CD4-positive, alpha-beta T cell (primary cell): ENCODE measurements at regions not wholly inside any gene's neighbourhood (a gene's known extent, or its start where the extent isn't known, plus 50 kb on each side); places are given as distances from the start of the nearest gene placed in this dataset.

Source experiments
- ATAC-seq: fragments of 200-7000 bp; cut with Tn5 transposase; one replicate; pipeline ENCODE4 v1.10.0; 2022; ENCODE audit warnings: mild to moderate bottlenecking; ENCODE audit not compliant: poor library complexity
- CTCF ChIA-PET: fragments of 350-600 bp; sonication (Branson Sonifier 250); formaldehyde crosslinking; loops from one replicate; lab custom pipeline; 2021; ENCODE audit warnings: antibody characterized with exemption, inconsistent platforms; lab: Charles Lee
- POLR2A ChIA-PET: fragments of 350-600 bp; sonication (Branson Sonifier 250); formaldehyde crosslinking; loops from one replicate; lab custom pipeline; 2021; ENCODE audit warnings: antibody characterized with exemption, inconsistent platforms; lab: Charles Lee
- DNase-seq, 14 experiments: peaks; one replicate each; pipeline ENCODE4 v3.0.0-alpha.2; 2013 to 2020; ENCODE audit warnings: mixed read lengths in 2 of 14
- H3K27ac ChIP-seq, 2 donors: one replicate each; pipeline versions ENCODE4 v1.5.1 to v1.7.0; 2013; ENCODE audit warnings: low read length in 2 of 2, low read depth in 1 of 2, mild to moderate bottlenecking in 1 of 2
- H3K27me3 ChIP-seq, 2 experiments: 1 replicate in 1 of 2; 2 replicates in 1 of 2; pipeline versions ENCODE4 v1.6.1 to v1.7.0; 2013; ENCODE audit warnings: low read length in 2 of 2, control low read depth in 1 of 2, mild to moderate bottlenecking in 1 of 2, moderate library complexity in 1 of 2; ENCODE audit not compliant: insufficient read depth in 2 of 2, control insufficient read depth in 1 of 2
- H3K36me3 ChIP-seq: one replicate; pipeline ENCODE4 v1.6.1; 2013; ENCODE audit warnings: low read length, control low read depth; ENCODE audit not compliant: insufficient read depth
- H3K4me1 ChIP-seq: one replicate; pipeline ENCODE4 v1.6.1; 2013; ENCODE audit warnings: low read length, control low read depth; ENCODE audit not compliant: insufficient read depth
- H3K4me3 ChIP-seq: one replicate; pipeline ENCODE4 v1.5.1; 2013; ENCODE audit warnings: mild to moderate bottlenecking, low read length, moderate library complexity
- H3K9me3 ChIP-seq, 2 experiments: 1 replicate in 1 of 2; 2 replicates in 1 of 2; pipeline versions ENCODE4 v1.6.1 to v1.7.0; 2013; ENCODE audit warnings: low read length in 2 of 2, mild to moderate bottlenecking in 2 of 2, control low read depth in 1 of 2, moderate library complexity in 1 of 2; ENCODE audit not compliant: control insufficient read depth in 1 of 2, insufficient read depth in 1 of 2
- H3K27ac Mint-ChIP-seq: one replicate; pipeline ENCODE4 v1.8.0; 2020; ENCODE audit warnings: mixed read lengths
- H3K27me3 Mint-ChIP-seq: one replicate; pipeline ENCODE4 v1.8.0; 2021; ENCODE audit warnings: mixed read lengths
- H3K36me3 Mint-ChIP-seq: one replicate; pipeline ENCODE4 v1.8.0; 2021; ENCODE audit warnings: low read depth, mixed read lengths
- H3K4me1 Mint-ChIP-seq: one replicate; pipeline ENCODE4 v1.8.0; 2021; ENCODE audit warnings: low read depth, mixed read lengths
- H3K4me3 Mint-ChIP-seq: one replicate; pipeline ENCODE4 v1.8.0; 2020; ENCODE audit warnings: mild to moderate bottlenecking, mixed read lengths
- H3K9me3 Mint-ChIP-seq: one replicate; pipeline ENCODE4 v1.8.0; 2020; ENCODE audit warnings: mixed read lengths
- CTCF ChIP-seq: fragments of 200-600 bp; IDR thresholded peaks from one replicate; pipeline ENCODE4 v1.8.0; 2022; ENCODE audit warnings: antibody characterized with exemption, mild to moderate bottlenecking
- intact Hi-C, 2 experiments: fragments of 100-400 bp; cut with DNase I in 1 of 2; cut with micrococcal nuclease in 1 of 2; formaldehyde crosslinking; loops; one replicate each; pipeline versions ENCODE4 v1.15.1 to v1.9.0; 2023 to 2025; cut with DNase I, micrococcal nuclease

GRCh38 chr4:3848323-3848722, 82.1 kb downstream of the ADRA2C start:
- CTCF ChIA-PET = no interaction called here
- no peaks in the 10 kb centered on the region for H3K4me1 ChIP-seq
- POLR2A ChIA-PET = no interaction called here
- no peak overlapping the region for H3K4me3 ChIP-seq
- peaks cover 14% of the 10 kb centered on the region for H3K27me3 Mint-ChIP-seq
- H3K9me3 Mint-ChIP-seq = peaks cover 2% of the 10 kb centered on the region
- no peak for TF ChIP-seq CTCF
- no peaks in the 10 kb centered on the region for H3K27me3 ChIP-seq
- no peaks in the 10 kb centered on the region for H3K36me3 ChIP-seq
- H3K9me3 ChIP-seq = peaks cover 0 to 18% of the 10 kb centered on the region in 2 experiments
- H3K36me3 Mint-ChIP-seq = no peaks in the 10 kb centered on the region
- DNase-seq (no peak), ATAC-seq (no peak)
- no peak overlapping the region for H3K27ac Mint-ChIP-seq
- intact Hi-C loops = no loop called here
- H3K4me3 Mint-ChIP-seq = no peak overlapping the region
- H3K27ac ChIP-seq = no peak overlapping the region
- H3K4me1 Mint-ChIP-seq = no peaks in the 10 kb centered on the region

- TF ChIP-seq CTCF = no peak
Observed at GRCh38 chr4:3849140-3849539, 83.0 kb downstream of the ADRA2C start.

GRCh38 chr4:3850128-3850527, 83.9 kb downstream of the ADRA2C start:
- H3K36me3 Mint-ChIP-seq = no peaks in the 10 kb centered on the region
- POLR2A ChIA-PET = no interaction called here
- peaks cover 20% of the 10 kb centered on the region for H3K27me3 Mint-ChIP-seq
- Histone ChIP-seq H3K4me1 (no peaks in the 10 kb centered on the region), H3K9me3 (peaks cover 0 to 23% of the 10 kb centered on the region in 2 experiments), H3K27me3 (no peaks in the 10 kb centered on the region), H3K4me3 (no peak overlapping the region), H3K27ac (no peak overlapping the region), H3K36me3 (no peaks in the 10 kb centered on the region)
- H3K4me3 Mint-ChIP-seq = no peak overlapping the region
- DNase-seq (no peak), ATAC-seq (no peak)
- intact Hi-C loops = no loop called here
- H3K27ac Mint-ChIP-seq = no peak overlapping the region
- no peaks in the 10 kb centered on the region for H3K4me1 Mint-ChIP-seq
- peaks cover 2% of the 10 kb centered on the region for H3K9me3 Mint-ChIP-seq
- CTCF ChIA-PET = no interaction called here
- no peak for TF ChIP-seq CTCF

More at GRCh38 chr4:3849140-3849539, 83.0 kb downstream of the ADRA2C start:
- DNase-seq (no peak), ATAC-seq (no peak)
- no peak overlapping the region for H3K27ac Mint-ChIP-seq
- ChIA-PET POLR2A (no interaction called here), CTCF (no interaction called here)
- Histone ChIP-seq H3K27ac (no peak overlapping the region), H3K36me3 (no peaks in the 10 kb centered on the region), H3K4me1 (no peaks in the 10 kb centered on the region), H3K4me3 (no peak overlapping the region), H3K9me3 (peaks cover 0 to 18% of the 10 kb centered on the region in 2 experiments), H3K27me3 (no peaks in the 10 kb centered on the region)
- no peaks in the 10 kb centered on the region for H3K36me3 Mint-ChIP-seq
- peaks cover 2% of the 10 kb centered on the region for H3K9me3 Mint-ChIP-seq
- no peak overlapping the region for H3K4me3 Mint-ChIP-seq
- H3K4me1 Mint-ChIP-seq = no peaks in the 10 kb centered on the region
- intact Hi-C loops = no loop called here
- H3K27me3 Mint-ChIP-seq = peaks cover 17% of the 10 kb centered on the region
